Mesendoderm (in vitro differentiated cells): ENCODE measurements at regions not wholly inside any gene's neighbourhood (a gene's known extent, or its start where the extent isn't known, plus 50 kb on each side); places are given as distances from the start of the nearest gene placed in this dataset.
A peak's percentile ranks its signal among the peaks of the same experiment; 100 is the strongest.

Source experiments
- DNase-seq: peaks from one replicate; pipeline ENCODE4 v3.0.0; 2013
- H2AK5ac ChIP-seq: 2 replicates; pipeline ENCODE4 v1.6.1; 2013; ENCODE audit warnings: low read length, inconsistent platforms
- H2BK120ac ChIP-seq: 2 replicates; pipeline ENCODE4 v1.6.1; 2013; ENCODE audit warnings: low read depth, mild to moderate bottlenecking, low read length, moderate library complexity, mixed read lengths
- H2BK15ac ChIP-seq: replicated peaks from 2 replicates; pipeline ENCODE4 v1.6.1; 2013; ENCODE audit warnings: low read depth, mild to moderate bottlenecking, moderate library complexity
- H2BK5ac ChIP-seq: 2 replicates; pipeline ENCODE4 v1.6.1; 2013; ENCODE audit warnings: low read length, inconsistent platforms
- H3K18ac ChIP-seq: 2 replicates; pipeline ENCODE4 v1.6.1; 2013; ENCODE audit warnings: mild to moderate bottlenecking, low read length, mixed read lengths
- H3K23ac ChIP-seq: one replicate; pipeline ENCODE4 v1.6.1; 2013; ENCODE audit warnings: low read length
- H3K27ac ChIP-seq: 2 replicates; pipeline ENCODE4 v1.5.1; 2013; ENCODE audit warnings: low read depth, mild to moderate bottlenecking, inconsistent platforms, low read length, moderate library complexity
- H3K27me3 ChIP-seq: 2 replicates; pipeline ENCODE4 v1.6.1; 2013; ENCODE audit warnings: low read length, control low read depth, mild to moderate bottlenecking, inconsistent platforms; ENCODE audit not compliant: insufficient read depth, poor library complexity
- H3K36me3 ChIP-seq: 2 replicates; pipeline ENCODE4 v1.6.1; 2013; ENCODE audit warnings: low read length, inconsistent platforms; ENCODE audit not compliant: control insufficient read depth, insufficient read depth
- H3K4ac ChIP-seq: one replicate; pipeline ENCODE4 v1.6.1; 2013; ENCODE audit warnings: low read depth, mild to moderate bottlenecking, low read length, moderate library complexity
- H3K4me1 ChIP-seq: 2 replicates; pipeline ENCODE4 v1.6.1; 2013; ENCODE audit warnings: low read depth, low read length, inconsistent platforms; ENCODE audit not compliant: control insufficient read depth
- H3K4me2 ChIP-seq: 2 replicates; pipeline ENCODE4 v1.6.1; 2013; ENCODE audit warnings: low read length
- H3K4me3 ChIP-seq: 2 replicates; pipeline ENCODE4 v1.5.1; 2013; ENCODE audit warnings: mild to moderate bottlenecking, low read length
- H3K56ac ChIP-seq: one replicate; pipeline ENCODE4 v1.6.1; 2013; ENCODE audit warnings: low read length
- H3K79me1 ChIP-seq: 2 replicates; pipeline ENCODE4 v1.6.1; 2013; ENCODE audit warnings: low read length, inconsistent platforms
- H3K79me2 ChIP-seq: 2 replicates; pipeline ENCODE4 v1.6.1; 2013; ENCODE audit warnings: mild to moderate bottlenecking, low read length; ENCODE audit not compliant: control insufficient read depth, insufficient read depth
- H3K9ac ChIP-seq: 2 replicates; pipeline ENCODE4 v1.6.1; 2013; ENCODE audit warnings: low read length, inconsistent platforms
- H4K5ac ChIP-seq: one replicate; pipeline ENCODE4 v1.6.1; 2013; ENCODE audit warnings: low read length
- H4K8ac ChIP-seq: one replicate; pipeline ENCODE4 v1.6.1; 2013; ENCODE audit warnings: low read depth, mild to moderate bottlenecking, control low read depth, low read length, moderate library complexity
- WGBS: extraction: QIAGEN DNeasy Blood & Tissue Kit; methylation state at CpG from one replicate; pipeline ENCODE4 v1.1.7; 2013; ENCODE audit warnings: low lambda C conversion rate, missing lambda C conversion rate; ENCODE audit not compliant: insufficient coverage; ENCODE audit errors: extremely low coverage; 5-methylcytosine and 5-hydroxymethylcytosine counted together

DNA sequence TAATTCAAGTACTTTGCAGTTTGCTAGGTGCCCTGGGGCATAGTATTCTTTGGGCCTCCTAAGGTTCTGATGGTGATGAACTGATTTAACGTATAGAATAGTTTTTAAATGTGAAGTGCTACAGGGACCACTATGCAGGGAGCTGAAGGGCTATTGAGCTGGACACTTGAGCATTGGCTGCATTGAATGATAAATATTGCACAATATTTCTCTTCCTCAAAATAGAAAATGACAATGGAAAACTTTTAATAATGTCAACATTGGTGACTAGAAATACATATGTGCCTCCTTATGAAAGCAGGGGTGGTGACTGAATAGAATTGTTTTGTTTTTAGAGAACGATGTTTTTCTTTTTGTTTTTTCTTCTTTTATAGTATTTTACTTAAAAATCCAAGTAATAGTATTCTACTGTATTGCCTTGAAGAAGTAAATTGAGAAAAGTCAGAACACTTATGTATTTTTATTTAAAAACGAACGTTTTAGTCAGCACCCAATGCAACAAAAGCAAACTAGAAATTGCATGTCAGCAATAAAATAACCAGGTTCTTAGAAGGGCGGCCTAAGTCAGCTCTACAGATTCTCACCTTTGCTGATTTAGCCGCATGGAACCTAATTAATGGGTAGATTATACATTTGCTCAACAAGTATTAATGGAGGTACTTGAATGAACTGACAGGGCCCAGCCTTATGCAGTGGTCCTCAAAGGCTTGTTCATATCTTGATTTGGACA is 244.0 kb upstream of the KLF6 start:
- Histone ChIP-seq H2AK5ac (no peak overlapping the region), H2BK15ac (no peak overlapping the region), H3K4me3 (no peak overlapping the region), H3K4ac (no peak overlapping the region), H3K27ac (no peak overlapping the region), H3K79me2 (no peaks in the 10 kb centered on the region), H3K18ac (no peak overlapping the region), H3K23ac (no peak overlapping the region), H3K27me3 (no peaks in the 10 kb centered on the region), H3K4me1 (no peaks in the 10 kb centered on the region), H4K5ac (no peak overlapping the region), H3K56ac (no peak overlapping the region), H4K8ac (no peak overlapping the region), H2BK120ac (no peak overlapping the region), H2BK5ac (no peak overlapping the region), H3K4me2 (no peak overlapping the region), H3K36me3 (no peaks in the 10 kb centered on the region), H3K79me1 (no peaks in the 10 kb centered on the region), H3K9ac (no peak overlapping the region)
- DNase-seq, result no peak
- WGBS, result no CpG with 5 or more reads among the region's 6 CpGs

DNA sequence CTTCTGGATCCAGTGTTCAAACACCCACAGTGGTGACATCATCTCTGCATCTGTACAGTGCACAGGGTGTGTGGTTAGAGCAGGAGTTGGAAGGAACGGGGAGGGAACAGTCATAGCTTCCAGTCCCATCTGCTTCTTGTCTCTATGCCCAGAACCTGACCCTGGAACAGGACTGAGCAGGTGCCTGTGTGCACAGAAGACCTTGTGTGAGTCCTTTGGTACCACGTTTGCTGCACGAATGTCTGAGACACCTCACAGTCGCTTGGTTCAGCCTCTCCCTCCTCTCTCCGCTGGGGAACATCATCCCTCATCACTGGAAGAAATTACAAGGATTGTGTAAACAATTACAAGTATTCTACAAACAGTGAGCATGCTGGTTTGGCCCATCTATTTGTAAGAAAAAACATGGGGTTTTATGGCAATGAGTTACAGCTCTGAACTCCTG is 243.0 kb upstream of the KLF6 start:
- Histone ChIP-seq H3K27me3 (no peaks in the 10 kb centered on the region), H2AK5ac (no peak overlapping the region), H3K79me1 (no peaks in the 10 kb centered on the region), H4K8ac (no peak overlapping the region), H3K79me2 (no peaks in the 10 kb centered on the region), H4K5ac (no peak overlapping the region), H3K4me3 (no peak overlapping the region), H3K23ac (no peak overlapping the region), H3K4me2 (no peak overlapping the region), H3K36me3 (no peaks in the 10 kb centered on the region), H2BK120ac (no peak overlapping the region), H3K56ac (no peak overlapping the region), H3K4ac (no peak overlapping the region), H3K27ac (no peak overlapping the region), H3K9ac (no peak overlapping the region), H2BK5ac (no peak overlapping the region), H3K18ac (no peak overlapping the region), H3K4me1 (no peaks in the 10 kb centered on the region), H2BK15ac (no peak overlapping the region)
- WGBS, result no CpG with 5 or more reads among the region's 5 CpGs
- DNase-seq, result no peak

DNA sequence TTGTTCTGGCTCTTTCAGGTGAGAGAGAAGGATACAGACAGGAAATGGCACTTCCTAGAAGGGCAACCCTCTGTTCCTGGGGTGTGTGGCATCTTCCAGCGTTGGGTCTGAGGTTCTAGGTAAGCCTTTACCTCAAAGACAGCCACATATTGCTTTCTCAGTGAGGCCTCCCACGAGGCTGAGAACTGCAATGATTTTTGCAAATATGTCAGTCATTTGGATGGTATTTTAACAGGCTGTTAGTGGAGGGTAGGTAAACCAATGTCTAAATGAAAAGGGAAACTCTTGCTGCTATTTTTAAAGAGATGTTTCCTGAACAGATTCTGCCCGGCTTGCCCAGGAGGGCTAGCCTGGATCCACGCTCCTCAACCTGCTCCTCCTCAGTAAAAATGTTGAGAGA is 240.3 kb upstream of the KLF6 start:
- H3K79me1 ChIP-seq, result no peaks in the 10 kb centered on the region
- no peak overlapping the region for H4K5ac ChIP-seq
- H3K56ac ChIP-seq, result no peak overlapping the region
- H3K4me3 ChIP-seq, result no peak overlapping the region
- no peak overlapping the region for H3K18ac ChIP-seq
- H3K4ac ChIP-seq, result no peak overlapping the region
- no peak overlapping the region for H2BK15ac ChIP-seq
- H4K8ac ChIP-seq, result no peak overlapping the region
- no peaks in the 10 kb centered on the region for H3K27me3 ChIP-seq
- no peaks in the 10 kb centered on the region for H3K36me3 ChIP-seq
- H3K9ac ChIP-seq, result no peak overlapping the region
- DNase-seq, result no peak
- H2AK5ac ChIP-seq, result no peak overlapping the region
- H2BK120ac ChIP-seq, result no peak overlapping the region
- H2BK5ac ChIP-seq, result no peak overlapping the region
- no peak overlapping the region for H3K4me2 ChIP-seq
- no peaks in the 10 kb centered on the region for H3K79me2 ChIP-seq
- no peaks in the 10 kb centered on the region for H3K4me1 ChIP-seq
- no peak overlapping the region for H3K23ac ChIP-seq
- no CpG with 5 or more reads among the region's 4 CpGs for WGBS
- no peak overlapping the region for H3K27ac ChIP-seq

DNA sequence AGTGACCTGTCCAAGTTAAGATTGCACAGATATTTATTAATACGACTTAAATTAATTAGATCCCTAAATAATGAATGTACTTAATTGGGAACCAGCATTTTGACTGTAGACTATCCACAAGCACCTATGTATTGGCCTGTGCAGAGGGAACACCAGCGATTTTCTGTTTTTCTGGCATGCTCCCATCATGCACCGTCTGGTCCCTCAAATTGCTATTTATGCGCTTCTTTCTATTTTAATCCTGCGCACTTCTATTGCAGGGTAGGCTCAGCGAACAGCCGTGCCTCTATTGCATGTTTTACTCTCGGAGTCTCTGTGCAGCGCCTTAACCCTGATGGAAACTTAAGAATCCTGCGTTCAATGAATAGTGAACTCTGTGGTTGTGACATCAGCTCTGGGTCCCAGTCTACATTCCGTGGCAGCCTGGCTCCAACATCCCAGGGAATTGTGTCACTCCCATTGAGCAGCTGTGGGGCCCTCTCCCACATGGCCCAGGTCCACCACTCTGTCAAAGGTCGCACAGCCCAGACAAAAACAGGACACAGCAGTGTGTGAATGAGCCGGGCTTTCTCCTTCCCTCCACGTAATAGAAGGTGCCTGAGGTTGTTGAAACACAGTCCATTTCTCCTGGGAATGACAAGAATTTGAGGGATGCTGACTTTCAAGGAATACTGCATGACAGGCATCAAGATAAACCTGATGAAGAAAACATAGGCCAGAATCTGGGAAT is 239.7 kb upstream of the KLF6 start:
- Histone ChIP-seq H3K9ac (no peak overlapping the region), H3K4me2 (no peak overlapping the region), H3K36me3 (no peaks in the 10 kb centered on the region), H3K79me2 (no peaks in the 10 kb centered on the region), H2BK5ac (no peak overlapping the region), H2BK15ac (no peak overlapping the region), H4K8ac (no peak overlapping the region), H3K27ac (no peak overlapping the region), H3K79me1 (no peaks in the 10 kb centered on the region), H2BK120ac (no peak overlapping the region), H3K4ac (no peak overlapping the region), H3K4me3 (no peak overlapping the region), H3K18ac (no peak overlapping the region), H3K4me1 (no peaks in the 10 kb centered on the region), H3K27me3 (no peaks in the 10 kb centered on the region), H3K56ac (no peak overlapping the region), H3K23ac (no peak overlapping the region), H4K5ac (no peak overlapping the region), H2AK5ac (no peak overlapping the region)
- no CpG with 5 or more reads among the region's 14 CpGs for WGBS
- peak; percentile 34 for DNase-seq

DNA sequence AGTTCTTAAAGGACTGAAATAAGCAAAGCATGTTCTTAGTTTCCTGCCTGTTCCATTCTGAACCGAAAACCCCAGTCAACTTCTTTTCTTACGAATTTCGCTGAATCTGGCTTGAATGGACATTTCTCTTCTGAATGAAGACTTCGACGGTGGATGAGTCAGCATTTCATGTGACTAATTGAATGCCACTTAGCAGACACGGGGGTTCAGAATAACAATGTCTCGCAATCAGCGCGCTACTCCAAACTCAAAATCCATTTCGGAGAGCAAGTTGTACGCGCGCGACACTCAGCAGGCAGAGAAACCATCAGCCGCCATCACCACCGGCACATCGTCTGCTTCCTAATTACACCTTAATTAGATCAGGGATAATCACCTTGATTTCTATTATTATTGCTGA is 239.0 kb upstream of the KLF6 start:
- no peak overlapping the region for H3K27ac ChIP-seq
- WGBS, result no CpG with 5 or more reads among the region's 17 CpGs
- no peak overlapping the region for H3K18ac ChIP-seq
- H3K4me1 ChIP-seq, result no peaks in the 10 kb centered on the region
- no peak overlapping the region for H4K8ac ChIP-seq
- no peak overlapping the region for H4K5ac ChIP-seq
- no peak overlapping the region for H3K4me3 ChIP-seq
- H2BK120ac ChIP-seq, result no peak overlapping the region
- H3K4me2 ChIP-seq, result no peak overlapping the region
- no peak overlapping the region for H3K56ac ChIP-seq
- H3K9ac ChIP-seq, result no peak overlapping the region
- H2AK5ac ChIP-seq, result no peak overlapping the region
- DNase-seq, result no peak
- no peak overlapping the region for H3K4ac ChIP-seq
- no peak overlapping the region for H3K23ac ChIP-seq
- no peaks in the 10 kb centered on the region for H3K36me3 ChIP-seq
- H3K27me3 ChIP-seq, result no peaks in the 10 kb centered on the region
- no peak overlapping the region for H2BK15ac ChIP-seq
- no peak overlapping the region for H2BK5ac ChIP-seq
- H3K79me2 ChIP-seq, result no peaks in the 10 kb centered on the region
- no peaks in the 10 kb centered on the region for H3K79me1 ChIP-seq
